ENCODE measurements at regions not wholly inside any gene's neighbourhood (a gene's known extent, or its start where the extent isn't known, plus 50 kb on each side); places are given as distances from the start of the nearest gene placed in this dataset.

- no peaks in the 10 kb centered on the region for H4K20me1 ChIP-seq (ENCODE audit: control insufficient read depth, insufficient read depth)
- no TSS peak for BruUV-seq (replicated peaks)
- no peak overlapping the region for H3K4me3 ChIP-seq
- no peak overlapping the region for H3K27ac ChIP-seq (ENCODE audit: control insufficient read depth, insufficient read depth)
- no peaks in the 10 kb centered on the region for H3K27me3 ChIP-seq (replicated peaks in 1 of 2; ENCODE audit: control insufficient read depth in 2 of 2, insufficient read depth in 2 of 2, low read length in 1 of 2)
- FAIRE-seq (no peak), DNase-seq (ENCODE audit: low read depth, low spot score) (no peak), ATAC-seq (no peak)
- ChIA-PET SMC1A (ENCODE audit: uncharacterized antibody, unreplicated experiment) (no interaction called here), CTCF (no interaction called here), POLR2A (interaction anchor here (0.5 kb wide), 1 partner anchor 1378 kb away, joined by 3 read pairs; no protein-coding TSS in a partner anchor), RAD21 (ENCODE audit: unreplicated experiment) (no interaction called here)
- no peak for TF ChIP-seq HDGF (IDR thresholded peaks at IDR 0.05)
- H3K4me1 ChIP-seq (ENCODE audit: control insufficient read depth, insufficient read depth, low read length), result no peaks in the 10 kb centered on the region
- no peak overlapping the region for H2AFZ ChIP-seq (ENCODE audit: control insufficient read depth, low read depth, low read length)
- no peaks in the 10 kb centered on the region for H3K79me2 ChIP-seq (ENCODE audit: control insufficient read depth, insufficient read depth, low read length)
- no peaks in the 10 kb centered on the region for H3K9me3 ChIP-seq (replicated peaks; ENCODE audit: control insufficient read depth, insufficient read depth, low read length)
- H3K9ac ChIP-seq (ENCODE audit: control insufficient read depth, insufficient read depth, low read length), result no peak overlapping the region
- 2% methylated on average over 3 of the region's 3 CpGs for WGBS (ENCODE audit: insufficient coverage, insufficient replicate concordance, low lambda C conversion rate, missing lambda C conversion rate)
- no peaks in the 10 kb centered on the region for H3K36me3 ChIP-seq (ENCODE audit: control insufficient read depth in 2 of 2, insufficient read depth in 2 of 2, low read length in 1 of 2)
- no peak overlapping the region for H3K4me2 ChIP-seq (ENCODE audit: control insufficient read depth, insufficient read depth)
- intact Hi-C loops (cut with micrococcal nuclease; ENCODE audit: unreplicated experiment) (no loop called here), in situ Hi-C loops (cut with MboI) (no loop called here)
These were observed 728.9 kb downstream of the SUCLG1 start for GRCh38 chr2:83730223-83730622.

- ChIA-PET CTCF (no interaction called here), SMC1A (ENCODE audit: uncharacterized antibody, unreplicated experiment) (no interaction called here), POLR2A (no interaction called here), RAD21 (ENCODE audit: unreplicated experiment) (no interaction called here)
- Histone ChIP-seq H3K4me3 (no peak overlapping the region), H3K27me3 (replicated peaks in 1 of 2; ENCODE audit: control insufficient read depth in 2 of 2, insufficient read depth in 2 of 2, low read length in 1 of 2) (no peaks in the 10 kb centered on the region), H3K9ac (ENCODE audit: control insufficient read depth, insufficient read depth, low read length) (no peak overlapping the region), H3K27ac (ENCODE audit: control insufficient read depth, insufficient read depth) (no peak overlapping the region), H3K36me3 (ENCODE audit: control insufficient read depth in 2 of 2, insufficient read depth in 2 of 2, low read length in 1 of 2) (no peaks in the 10 kb centered on the region), H3K79me2 (ENCODE audit: control insufficient read depth, insufficient read depth, low read length) (no peaks in the 10 kb centered on the region), H3K4me1 (ENCODE audit: control insufficient read depth, insufficient read depth, low read length) (no peaks in the 10 kb centered on the region), H3K9me3 (replicated peaks; ENCODE audit: control insufficient read depth, insufficient read depth, low read length) (no peaks in the 10 kb centered on the region), H3K4me2 (ENCODE audit: control insufficient read depth, insufficient read depth) (no peak overlapping the region), H4K20me1 (ENCODE audit: control insufficient read depth, insufficient read depth) (no peaks in the 10 kb centered on the region), H2AFZ (ENCODE audit: control insufficient read depth, low read depth, low read length) (no peak overlapping the region)
- FAIRE-seq, result no peak
- ATAC-seq, result no peak
- BruUV-seq (replicated peaks), result no TSS peak
- in situ Hi-C loops (cut with MboI) (no loop called here), intact Hi-C loops (cut with micrococcal nuclease; ENCODE audit: unreplicated experiment) (no loop called here)
- DNase-seq (ENCODE audit: low read depth, low spot score), result no peak
- no peak for TF ChIP-seq FOXK2 (IDR thresholded peaks at IDR 0.05)
- TF ChIP-seq IKZF1 (conservative IDR thresholded peaks at IDR 0.05), result no peak
- no peak for TF ChIP-seq ZNF384 (IDR thresholded peaks at IDR 0.05; ENCODE audit: borderline replicate concordance, low read depth, low read length)
- no peak for TF ChIP-seq ZNF592 (IDR thresholded peaks at IDR 0.05)
- TF ChIP-seq SIN3A (IDR thresholded peaks at IDR 0.05; ENCODE audit: low read depth, low read length), result no peak
- TF ChIP-seq CUX1 (IDR thresholded peaks at IDR 0.05; ENCODE audit: insufficient replicate concordance, low read depth, low read length), result no peak
These were observed 733.3 kb downstream of the SUCLG1 start for GRCh38 chr2:83725735-83726134.
